Heart right ventricle (tissue), 16 donors: ENCODE measurements at regions not wholly inside any gene's neighbourhood (a gene's known extent, or its start where the extent isn't known, plus 50 kb on each side); places are given as distances from the start of the nearest gene placed in this dataset.

Source experiments
- ATAC-seq, 8 donors: fragments of 200-7000 bp; cut with Tn5 transposase; one replicate each; pipeline ENCODE4 v1.9.1; 2020; ENCODE audit warnings: mild to moderate bottlenecking in 8 of 8, moderate library complexity in 8 of 8, moderate number of reproducible peaks in 1 of 8
- DNase-seq, 2 donors: peaks; one replicate each; pipeline ENCODE4 v3.0.0-alpha.2; 2020
- H3K27ac ChIP-seq, 10 donors: fragments of 200-600 bp; sonication (generic) in 2 of 10; one replicate each; pipeline versions ENCODE4 v1.5.0 to v1.8.0; 2020 to 2022; ENCODE audit warnings: mild to moderate bottlenecking in 3 of 10
- H3K27me3 ChIP-seq, 7 donors: fragments of 200-600 bp; one replicate each; pipeline ENCODE4 v1.8.0; 2021 to 2022; ENCODE audit warnings: mild to moderate bottlenecking in 2 of 7
- H3K36me3 ChIP-seq, 9 donors: fragments of 200-600 bp; sonication (generic) in 1 of 9; one replicate each; pipeline versions ENCODE4 v1.5.0 to v1.8.0; 2020 to 2022; ENCODE audit warnings: mild to moderate bottlenecking in 2 of 9
- H3K4me1 ChIP-seq, 9 donors: fragments of 200-600 bp; sonication (generic) in 1 of 9; one replicate each; pipeline versions ENCODE4 v1.5.0 to v1.8.0; 2020 to 2022; ENCODE audit warnings: mild to moderate bottlenecking in 4 of 9
- H3K4me3 ChIP-seq, 10 donors: fragments of 200-600 bp; sonication (generic) in 2 of 10; one replicate each; pipeline versions ENCODE4 v1.5.0 to v1.8.0; 2020 to 2022; ENCODE audit warnings: mild to moderate bottlenecking in 7 of 10, moderate library complexity in 2 of 10
- H3K9me3 ChIP-seq, 11 donors: fragments of 200-600 bp in 10 of 11; sonication (generic) in 2 of 11; one replicate each; pipeline versions ENCODE4 v1.5.0 to v1.8.0; 2013 to 2022; ENCODE audit warnings: mild to moderate bottlenecking in 2 of 11, control low read depth in 1 of 11, moderate library complexity in 1 of 11
- WGBS, 2 donors: extraction: QIAGEN DNeasy Blood & Tissue Kit; methylation state at CpG; one replicate each; pipeline ENCODE4 v1.1.7; 2013; ENCODE audit warnings: inconsistent platforms in 1 of 2; 5-methylcytosine and 5-hydroxymethylcytosine counted together
- intact Hi-C, 10 donors: fragments of 100-400 bp; cut with DNase I; formaldehyde crosslinking; loops; one replicate each; pipeline versions ENCODE4 v1.11.1 to v1.14.2; 2022
- TF ChIP-seq, protein P1 (sequence below), 9 donors: fragments of 200-600 bp; sonication (generic) in 2 of 9; IDR thresholded peaks; one replicate each; pipeline versions ENCODE4 v1.5.0 to v1.8.0; 2021 to 2022; ENCODE audit warnings: antibody characterized with exemption in 9 of 9, mild to moderate bottlenecking in 5 of 9, moderate library complexity in 1 of 9
- donor health status: Arrhythmogenic right ventricular cardiomyopathy.
- donor health status: ischemic (EF 13 %, LVEDD 7.1; RV severe dilation, severe dysfunction).
- donor health status: healthy with polysubstance abuse.
- donor health status: DM: no; HTN: yes; CAD: no.
- donor health status: DM: no; HTN: no; CAD: no.
- donor health status: ischemic (EF 25% LVEDD 6.9; RV normal size, moderate dysfunction).
- donor health status: ischemic (EF 25% LVEDD 5.7; RV mildly dilated, moderate dysfunction).
- donor health status: healthy.
- donor health status: DM: yes; HTN: yes; CAD: no.
- donor health status: Ischemic cardiomyopathy.
- donor health status: ischemic (EF 35%, LVEDD 5.7; RV mildly dilated, moderate dysfunction).
- donor health status: nonischemic (EF 11% LVEDD 7.7; RV severe dilation, severe dysfunction).
- donor health status: DM: yes; HTN: yes; CAD: no.
- donor health status: PGD.
- donor health status: ischemic (EF 29% LVEDD 5.4; RV normal size, mild dysfunction).
- donor health status: nonischemic (EF 23%, LVEDD 6.1; RV moderate dilation, normal function).

DNA sequence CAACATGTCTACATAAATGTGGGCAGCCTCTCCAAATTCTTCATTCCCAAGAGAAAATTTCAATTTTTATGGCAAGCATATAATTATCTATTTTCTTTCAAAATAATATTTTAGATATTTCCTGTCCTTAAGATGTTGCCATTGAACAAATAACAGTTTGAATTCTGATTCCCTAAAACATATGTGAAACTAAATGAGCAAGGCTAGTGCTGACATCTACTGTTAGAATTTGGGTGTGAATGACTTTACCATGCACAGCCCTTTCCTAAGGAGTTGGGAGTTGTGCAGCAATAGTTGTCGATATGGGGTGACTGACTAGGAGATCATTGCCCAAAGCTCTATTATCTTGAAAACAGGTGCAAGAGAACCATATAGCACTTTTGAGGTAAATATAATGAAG, 108.2 kb upstream of the SLC38A4 start:
- 28 to 30% methylated on average over 1 of the region's 1 CpG for WGBS, 2 donors
- Histone ChIP-seq H3K4me1 (no peaks in the 10 kb centered on the region), H3K27me3 (no peaks in the 10 kb centered on the region), H3K36me3 (no peaks in the 10 kb centered on the region), H3K27ac (no peak overlapping the region), H3K9me3 (peaks cover 0 to 8% (median 0%) of the 10 kb centered on the region in 11 donors), H3K4me3 (no peak overlapping the region)
- ATAC-seq (peak in 5 of 8 donors; percentile 54 to 86 (median 60)), DNase-seq (no peak)
- TF ChIP-seq, protein P1, sequence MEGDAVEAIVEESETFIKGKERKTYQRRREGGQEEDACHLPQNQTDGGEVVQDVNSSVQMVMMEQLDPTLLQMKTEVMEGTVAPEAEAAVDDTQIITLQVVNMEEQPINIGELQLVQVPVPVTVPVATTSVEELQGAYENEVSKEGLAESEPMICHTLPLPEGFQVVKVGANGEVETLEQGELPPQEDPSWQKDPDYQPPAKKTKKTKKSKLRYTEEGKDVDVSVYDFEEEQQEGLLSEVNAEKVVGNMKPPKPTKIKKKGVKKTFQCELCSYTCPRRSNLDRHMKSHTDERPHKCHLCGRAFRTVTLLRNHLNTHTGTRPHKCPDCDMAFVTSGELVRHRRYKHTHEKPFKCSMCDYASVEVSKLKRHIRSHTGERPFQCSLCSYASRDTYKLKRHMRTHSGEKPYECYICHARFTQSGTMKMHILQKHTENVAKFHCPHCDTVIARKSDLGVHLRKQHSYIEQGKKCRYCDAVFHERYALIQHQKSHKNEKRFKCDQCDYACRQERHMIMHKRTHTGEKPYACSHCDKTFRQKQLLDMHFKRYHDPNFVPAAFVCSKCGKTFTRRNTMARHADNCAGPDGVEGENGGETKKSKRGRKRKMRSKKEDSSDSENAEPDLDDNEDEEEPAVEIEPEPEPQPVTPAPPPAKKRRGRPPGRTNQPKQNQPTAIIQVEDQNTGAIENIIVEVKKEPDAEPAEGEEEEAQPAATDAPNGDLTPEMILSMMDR (IDR thresholded peaks at IDR 0.05): peak; percentile 28 to 70 (median 63)
- intact Hi-C loops: loop anchor here (2.0 to 10.0 kb wide), 7 partner anchors 109 to 592 kb away; partner anchors contain the start of gene SLC38A4 (in 1 of the 10)

DNA sequence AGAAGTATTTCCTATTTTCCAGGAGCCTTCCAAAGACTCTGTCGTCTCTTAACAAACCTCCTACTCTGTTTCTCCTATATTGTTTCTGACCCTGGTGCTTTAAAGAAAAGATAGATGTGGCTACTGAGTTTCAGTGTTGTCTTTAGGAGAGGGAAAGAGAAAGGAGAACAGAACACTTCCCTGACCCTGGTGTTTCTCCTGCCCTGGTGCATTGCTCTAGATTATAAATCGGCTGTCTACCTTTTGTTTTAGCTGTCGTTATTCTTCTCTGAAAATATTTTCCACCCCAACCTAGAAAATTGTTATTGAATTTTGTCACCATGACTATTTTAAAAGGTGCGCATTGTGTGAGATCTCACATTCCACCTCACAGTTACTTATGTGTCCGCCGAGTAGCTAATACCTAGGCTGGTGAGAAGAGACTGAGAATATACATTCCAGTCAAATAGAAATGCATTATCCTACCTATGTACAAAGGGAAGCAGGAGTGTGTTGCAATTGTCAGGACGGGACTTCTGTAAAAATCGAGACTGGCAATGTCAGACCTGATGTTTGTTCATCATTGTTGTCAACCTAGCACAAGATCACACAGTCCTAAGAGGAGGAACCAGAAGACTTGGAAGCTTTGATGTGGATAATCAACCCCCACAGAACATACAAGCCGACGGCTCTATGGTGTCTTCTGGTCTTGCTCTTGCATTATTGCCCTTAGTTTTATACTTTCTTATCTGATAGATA, 108.7 kb upstream of the SLC38A4 start:
- Histone ChIP-seq H3K4me1 (no peaks in the 10 kb centered on the region), H3K27me3 (no peaks in the 10 kb centered on the region), H3K4me3 (no peak overlapping the region), H3K9me3 (peaks cover 0 to 8% (median 0%) of the 10 kb centered on the region in 11 donors), H3K36me3 (no peaks in the 10 kb centered on the region), H3K27ac (no peak overlapping the region)
- no peak for DNase-seq
- 84 to 86% methylated on average over 10 of the region's 10 CpGs for WGBS, 2 donors
- ATAC-seq: no peak
- intact Hi-C loops: loop anchor here (2.0 to 10.0 kb wide), 7 partner anchors 110 to 592 kb away; partner anchors contain the start of gene SLC38A4 (in 1 of the 10)
- TF ChIP-seq, protein P1 (IDR thresholded peaks at IDR 0.05): no peak

DNA sequence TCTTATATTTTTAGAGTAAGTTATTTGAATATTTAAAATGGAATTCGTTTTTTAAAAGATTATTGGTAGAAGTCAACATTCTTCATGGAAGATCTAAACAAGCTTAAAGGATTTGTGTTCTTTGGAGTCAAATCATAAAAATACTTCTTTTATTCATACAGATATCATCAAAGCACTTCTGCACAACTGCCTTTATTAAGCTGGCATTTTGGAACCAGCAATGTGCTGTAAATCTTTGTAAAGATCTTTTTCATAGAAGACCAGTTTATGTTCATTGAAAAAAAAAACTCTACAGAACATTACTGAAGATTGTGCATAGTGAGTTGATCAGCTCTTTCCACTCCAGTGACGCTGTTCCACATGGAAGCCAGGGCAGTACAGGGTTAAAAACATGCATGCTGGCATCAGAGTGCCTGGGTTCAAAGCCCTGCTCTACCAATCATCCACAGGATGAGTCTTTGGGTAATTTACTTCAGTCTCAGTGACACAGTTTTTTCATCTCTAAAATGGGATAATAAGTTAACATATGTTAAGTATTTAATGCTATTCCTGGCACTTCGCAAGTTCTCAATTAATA, 109.6 kb upstream of the SLC38A4 start:
- ATAC-seq (no peak), DNase-seq (no peak)
- TF ChIP-seq, protein P1 (IDR thresholded peaks at IDR 0.05): no peak
- Histone ChIP-seq H3K4me1 (no peaks in the 10 kb centered on the region), H3K4me3 (no peak overlapping the region), H3K36me3 (no peaks in the 10 kb centered on the region), H3K27me3 (no peaks in the 10 kb centered on the region), H3K27ac (no peak overlapping the region), H3K9me3 (peaks cover 0 to 8% (median 0%) of the 10 kb centered on the region in 11 donors)
- intact Hi-C loops: loop anchor here in 7 of 10 donors (2.0 to 10.0 kb wide), 5 partner anchors 111 to 593 kb away; partner anchors contain the start of gene SLC38A4 (in 1 of the 7)
- WGBS, 2 donors: 77 to 78% methylated on average over 3 of the region's 3 CpGs

DNA sequence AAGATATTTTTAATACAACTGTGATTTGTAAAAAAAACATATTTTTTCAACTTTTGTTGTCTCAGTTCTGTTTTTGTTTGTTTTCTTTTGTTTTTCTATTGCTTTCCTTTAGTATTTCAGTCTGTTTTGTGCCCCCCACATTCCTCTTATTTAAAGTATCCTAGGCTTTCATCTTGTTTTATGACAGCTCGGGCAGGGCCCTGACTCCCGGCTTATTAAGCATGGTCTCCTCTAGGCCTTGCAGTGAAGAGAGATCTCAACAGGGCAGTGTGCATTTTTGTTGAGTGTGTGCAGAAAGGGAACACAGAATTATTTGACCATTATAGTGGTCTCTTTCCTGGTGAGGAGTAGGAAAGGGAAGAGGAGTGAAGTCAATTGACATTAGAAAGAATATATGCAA, 110.2 kb upstream of the SLC38A4 start:
- WGBS, 2 donors: 87 to 88% methylated on average over 2 of the region's 2 CpGs
- ATAC-seq (no peak), DNase-seq (no peak)
- TF ChIP-seq, protein P1 (IDR thresholded peaks at IDR 0.05): no peak
- no peak overlapping the region for H3K4me3 ChIP-seq
- no peak overlapping the region for H3K27ac ChIP-seq
- intact Hi-C loops: loop anchor here in 6 of 10 donors (1.0 to 10.0 kb wide), 5 partner anchors 33 to 591 kb away; partner anchors contain the start of gene SLC38A4 (in 1 of the 6)
- no peaks in the 10 kb centered on the region for H3K36me3 ChIP-seq
- H3K9me3 ChIP-seq: peaks cover 0 to 8% (median 0%) of the 10 kb centered on the region in 11 donors
- H3K27me3 ChIP-seq: no peaks in the 10 kb centered on the region
- no peaks in the 10 kb centered on the region for H3K4me1 ChIP-seq
